ENCODE measurements at regions not wholly inside any gene's neighbourhood (a gene's known extent, or its start where the extent isn't known, plus 50 kb on each side); places are given as distances from the start of the nearest gene placed in this dataset.

DNA sequence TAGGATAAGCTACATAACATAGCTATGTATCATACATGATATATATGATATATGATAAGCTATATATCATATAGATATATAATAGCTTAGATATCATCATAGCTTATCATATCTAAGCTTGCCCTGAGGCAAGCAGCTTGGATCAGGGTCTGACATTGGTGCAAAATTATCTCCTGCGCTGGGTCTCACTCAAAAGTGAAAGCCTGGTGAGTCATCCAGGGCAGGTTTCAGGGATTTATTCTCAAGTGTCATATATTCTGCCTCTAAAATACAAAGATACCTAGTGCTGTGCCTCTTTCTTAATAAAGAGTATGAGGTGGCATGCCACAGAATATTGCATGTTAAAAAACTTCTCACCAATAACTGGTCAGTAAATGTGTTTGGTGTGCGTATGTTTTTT lies 105.9 kb downstream of the CDC14C start:
- no peak for TF ChIP-seq REST (IDR thresholded peaks at IDR 0.05)
- TF ChIP-seq, protein P1, sequence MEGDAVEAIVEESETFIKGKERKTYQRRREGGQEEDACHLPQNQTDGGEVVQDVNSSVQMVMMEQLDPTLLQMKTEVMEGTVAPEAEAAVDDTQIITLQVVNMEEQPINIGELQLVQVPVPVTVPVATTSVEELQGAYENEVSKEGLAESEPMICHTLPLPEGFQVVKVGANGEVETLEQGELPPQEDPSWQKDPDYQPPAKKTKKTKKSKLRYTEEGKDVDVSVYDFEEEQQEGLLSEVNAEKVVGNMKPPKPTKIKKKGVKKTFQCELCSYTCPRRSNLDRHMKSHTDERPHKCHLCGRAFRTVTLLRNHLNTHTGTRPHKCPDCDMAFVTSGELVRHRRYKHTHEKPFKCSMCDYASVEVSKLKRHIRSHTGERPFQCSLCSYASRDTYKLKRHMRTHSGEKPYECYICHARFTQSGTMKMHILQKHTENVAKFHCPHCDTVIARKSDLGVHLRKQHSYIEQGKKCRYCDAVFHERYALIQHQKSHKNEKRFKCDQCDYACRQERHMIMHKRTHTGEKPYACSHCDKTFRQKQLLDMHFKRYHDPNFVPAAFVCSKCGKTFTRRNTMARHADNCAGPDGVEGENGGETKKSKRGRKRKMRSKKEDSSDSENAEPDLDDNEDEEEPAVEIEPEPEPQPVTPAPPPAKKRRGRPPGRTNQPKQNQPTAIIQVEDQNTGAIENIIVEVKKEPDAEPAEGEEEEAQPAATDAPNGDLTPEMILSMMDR (IDR thresholded peaks at IDR 0.05; ENCODE audit: low read depth, low read length, missing input control), result no peak

All from liver (tissue), 2 donors.